ENCODE measurements at regions not wholly inside any gene's neighbourhood (a gene's known extent, or its start where the extent isn't known, plus 50 kb on each side); places are given as distances from the start of the nearest gene placed in this dataset.
"Not testable (repeated sequence)": the region's sequence is repeated elsewhere in the genome, so short reads cannot be mapped to it uniquely, and the experiment has no call there.

DNA sequence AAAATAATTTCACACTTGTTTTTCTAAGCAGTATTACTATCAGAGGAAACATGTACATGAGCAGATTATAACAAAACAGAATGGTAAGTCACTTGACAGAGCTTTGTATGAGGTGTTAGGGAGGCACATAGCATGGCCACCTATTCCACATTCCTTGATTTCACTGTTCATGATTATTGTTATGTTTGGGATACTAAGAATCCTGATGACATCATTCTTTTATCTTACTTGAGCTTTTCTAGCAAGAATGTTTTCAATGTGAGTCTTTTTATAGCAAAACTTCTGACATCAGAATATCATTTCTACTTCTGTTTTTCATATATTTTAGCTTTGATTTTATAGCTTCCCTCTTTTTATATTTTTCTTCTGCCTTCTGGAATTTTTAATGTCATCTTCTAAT is 208.2 kb downstream of the DMRTA1 start:
- FAIRE-seq, result no peak

DNA sequence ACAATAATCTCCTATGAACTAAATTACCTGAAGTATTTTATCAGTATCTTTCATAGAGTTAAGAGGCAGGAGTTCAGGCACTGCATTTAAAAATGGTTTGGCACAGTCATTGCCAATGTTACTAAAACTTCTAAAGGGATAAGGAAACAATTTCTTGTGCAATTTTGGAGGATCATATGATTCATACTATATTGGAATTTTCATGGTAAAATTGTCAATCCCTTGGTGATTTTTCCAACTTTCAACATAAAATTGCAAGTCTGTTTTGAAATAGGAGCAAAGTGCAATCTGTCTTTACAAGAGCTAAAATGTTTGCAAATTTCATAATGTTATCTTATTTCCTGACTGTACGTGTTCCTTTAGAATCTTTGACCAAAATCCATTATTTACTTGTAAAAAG is 211.1 kb downstream of the DMRTA1 start:
- FAIRE-seq, result no peak

DNA sequence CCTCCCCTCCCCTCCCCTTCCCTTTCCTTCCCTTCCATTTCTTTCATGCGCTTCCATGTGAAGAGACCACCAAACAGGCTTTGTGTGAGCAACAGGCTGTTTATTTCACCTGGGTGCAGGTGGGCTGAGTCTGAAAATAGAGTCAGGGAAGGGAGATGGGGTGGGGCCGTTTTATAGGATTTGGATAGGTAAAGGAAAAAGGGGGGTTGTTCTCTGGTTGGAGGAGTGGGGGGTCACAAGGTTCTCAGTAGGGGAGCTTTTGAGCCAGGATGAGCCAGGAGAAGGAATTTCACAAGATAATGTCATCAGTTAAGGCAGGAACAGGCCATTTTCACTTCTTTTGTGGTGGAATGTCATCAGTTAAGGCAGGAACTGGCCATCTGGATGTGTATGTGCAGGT is 211.9 kb downstream of the DMRTA1 start:
- FAIRE-seq, result not testable (repeated sequence)

DNA sequence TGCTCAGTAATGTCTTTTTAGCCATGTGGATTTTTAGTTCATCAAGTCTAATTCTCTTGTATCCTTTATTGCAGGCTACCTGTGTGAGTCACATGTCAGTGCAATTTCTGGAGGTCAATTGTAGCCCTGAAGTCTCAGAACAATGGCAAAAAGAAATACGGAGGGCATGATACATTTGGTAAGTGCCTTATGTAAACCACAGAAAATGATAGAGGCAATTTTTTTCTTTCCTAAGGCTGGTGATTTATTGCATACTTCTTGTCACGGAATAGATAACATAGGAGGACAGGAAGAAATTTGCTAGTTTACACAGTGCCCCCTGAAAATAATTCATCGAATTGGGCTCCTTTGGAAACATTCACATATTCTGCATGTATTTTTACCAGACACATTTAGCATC is 235.9 kb downstream of the DMRTA1 start:
- no peak for FAIRE-seq

DNA sequence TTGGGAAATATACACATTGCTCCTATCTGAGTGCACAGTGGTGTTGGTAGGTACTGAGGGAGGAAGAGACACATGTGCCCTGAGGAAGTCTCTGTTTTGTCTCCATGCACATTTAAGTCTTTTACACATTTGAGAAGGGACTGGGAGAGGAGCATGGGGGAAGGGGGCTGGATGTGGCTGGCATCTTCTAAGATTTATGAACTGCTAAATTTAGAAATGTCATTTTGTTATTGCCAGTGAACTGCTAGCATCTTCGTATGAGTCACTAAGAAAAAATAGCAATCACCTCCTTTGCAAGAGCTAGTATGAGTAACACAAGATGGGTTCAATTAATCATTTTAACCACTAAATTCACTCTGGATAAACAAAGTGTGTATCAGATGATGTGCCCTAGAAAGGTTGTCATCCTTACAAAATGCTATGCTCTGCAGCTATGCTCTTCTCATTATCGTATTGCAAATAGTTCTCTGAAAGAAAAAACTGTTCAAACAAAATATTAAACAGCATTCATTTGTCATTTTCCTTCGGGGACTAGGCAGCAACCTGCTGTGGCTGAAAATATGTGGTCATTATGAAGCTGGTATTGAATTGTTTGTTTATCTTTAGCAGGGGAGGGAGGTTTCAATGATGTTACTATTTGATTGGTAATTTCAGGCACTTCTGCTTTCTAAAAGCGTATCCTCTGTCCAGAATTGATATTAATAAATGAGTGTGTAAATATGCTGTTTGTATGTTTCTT is 236.5 kb downstream of the DMRTA1 start:
- no peak for FAIRE-seq

DNA sequence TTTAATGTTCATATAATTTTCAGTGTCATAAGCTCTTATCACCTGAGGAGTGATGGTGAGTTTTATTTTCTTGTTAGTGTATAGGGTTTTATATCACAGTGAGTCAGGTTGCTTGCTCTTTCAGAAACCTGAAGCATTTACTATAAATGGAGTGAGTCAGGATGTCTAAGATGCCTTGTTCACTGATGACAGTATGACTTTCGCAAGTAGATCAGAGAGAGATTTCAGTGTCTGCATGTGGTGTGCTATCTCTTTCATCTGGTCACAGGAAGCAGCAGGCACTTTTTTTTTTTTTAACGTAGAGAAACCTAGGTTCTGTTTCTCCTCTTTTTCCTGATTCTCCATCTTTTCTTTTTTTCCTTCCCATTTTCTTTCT is 237.1 kb downstream of the DMRTA1 start:
- no peak for FAIRE-seq

DNA sequence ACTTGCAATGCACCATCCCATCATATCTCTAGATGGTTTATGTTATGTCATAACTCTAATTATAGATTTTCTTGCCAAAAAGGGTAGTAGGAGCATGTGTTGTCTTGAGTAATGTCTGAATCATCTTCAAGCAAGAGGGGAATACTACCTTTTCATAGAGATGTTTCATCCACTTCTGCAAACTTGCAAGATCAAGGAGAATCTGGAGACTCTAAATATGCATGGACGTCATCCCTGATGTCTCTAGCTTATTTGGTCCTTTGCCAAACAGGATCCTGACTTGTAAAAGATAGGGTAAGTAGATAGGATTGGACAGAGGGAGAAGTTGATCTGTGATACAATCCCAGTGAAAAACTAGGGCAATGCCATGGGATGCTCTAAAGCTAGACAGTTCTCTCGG is 246.5 kb downstream of the DMRTA1 start:
- FAIRE-seq, result no peak

DNA sequence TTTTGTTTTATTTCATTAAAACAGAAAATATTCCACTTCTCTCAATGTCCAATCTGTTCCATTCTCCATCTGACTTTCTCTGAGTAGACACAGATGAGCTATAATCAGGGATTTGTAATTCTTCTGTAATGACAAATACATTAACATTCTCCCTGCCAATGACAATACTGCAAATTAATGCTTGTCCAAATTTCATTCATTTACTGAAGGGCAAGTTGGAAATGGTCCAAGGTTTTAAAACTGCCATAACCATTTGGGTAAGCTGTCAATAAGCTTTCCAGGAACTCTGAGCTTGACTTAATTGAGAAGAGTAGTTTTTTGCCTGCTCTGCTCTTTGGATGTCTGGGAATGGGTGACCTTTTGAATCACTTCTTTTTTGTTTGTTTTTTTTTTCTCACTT is 253.5 kb downstream of the DMRTA1 start:
- no peak for FAIRE-seq

DNA sequence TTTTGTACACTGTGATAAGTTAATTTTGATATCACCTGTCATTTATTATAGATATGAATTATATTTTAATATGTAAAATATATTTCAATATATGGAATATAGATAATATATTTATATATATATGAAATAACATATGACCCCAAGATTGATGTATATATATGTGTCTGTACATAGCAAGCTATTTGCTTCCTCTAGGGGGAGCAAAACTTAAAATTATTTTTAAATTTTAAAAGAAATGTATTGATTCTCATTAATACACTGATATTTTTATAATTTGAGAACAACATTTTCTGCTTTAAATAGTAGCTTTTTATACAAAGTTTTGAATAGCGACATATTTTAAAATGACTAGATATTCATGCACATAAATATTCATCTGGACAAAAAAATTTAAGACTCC is 272.0 kb downstream of the DMRTA1 start:
- FAIRE-seq, result peak; percentile 7

DNA sequence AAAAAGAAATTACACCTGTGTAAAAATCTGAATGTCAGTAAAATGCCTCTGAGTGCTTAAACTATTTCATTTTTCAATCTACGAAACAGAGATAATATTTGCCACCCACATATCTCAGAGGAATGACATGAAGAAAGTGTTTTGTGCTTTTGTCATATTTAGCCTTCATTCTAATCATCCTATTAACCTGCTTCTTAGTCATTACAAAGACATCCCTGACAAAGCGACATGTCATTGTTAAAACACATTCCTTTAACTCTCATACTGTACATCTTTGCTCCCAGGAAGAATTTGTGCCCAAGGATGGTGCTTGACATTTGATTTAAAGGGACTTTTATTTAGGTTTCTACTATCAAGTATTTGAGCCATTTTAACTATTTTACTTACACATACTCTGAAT is 275.9 kb downstream of the DMRTA1 start:
- no peak for FAIRE-seq

DNA sequence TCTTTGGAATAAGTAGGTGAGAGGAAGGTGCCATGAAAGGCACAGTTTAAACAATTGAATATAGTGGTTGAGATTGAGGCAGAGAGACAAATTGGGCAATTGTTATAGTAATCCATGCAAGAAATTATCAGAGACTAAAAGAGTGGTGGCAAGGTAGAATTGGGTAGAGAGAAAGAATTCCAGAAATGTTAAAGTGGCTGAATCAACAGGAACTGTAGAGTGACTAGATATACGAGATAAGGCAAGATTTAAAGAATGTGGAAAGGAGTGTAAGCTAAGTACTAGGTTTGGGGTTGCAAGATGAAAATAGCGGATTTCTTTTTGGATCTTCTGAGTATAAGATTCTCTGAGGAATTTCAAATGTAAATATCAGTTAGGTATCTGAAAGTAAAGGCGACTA is 285.2 kb downstream of the DMRTA1 start:
- FAIRE-seq, result no peak

DNA sequence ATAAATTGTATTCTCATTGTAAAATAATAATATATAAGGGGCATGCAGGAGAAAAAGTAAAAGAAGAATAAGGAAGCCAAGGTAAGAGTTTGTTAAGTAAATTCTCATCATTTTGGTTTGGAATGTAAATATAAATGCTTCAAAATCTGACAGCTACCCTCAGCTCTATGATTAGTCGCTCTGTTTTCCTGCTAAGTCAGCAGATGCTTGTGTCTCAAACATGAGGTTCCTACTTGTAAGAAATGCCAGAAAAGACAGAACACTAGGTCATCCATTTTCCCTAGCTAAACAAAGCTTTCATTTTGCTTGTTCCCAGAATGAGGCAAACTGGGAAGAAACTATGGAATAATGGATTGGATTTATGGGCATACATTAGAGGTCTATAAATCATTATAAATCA is 293.1 kb downstream of the DMRTA1 start:
- FAIRE-seq, result no peak

DNA sequence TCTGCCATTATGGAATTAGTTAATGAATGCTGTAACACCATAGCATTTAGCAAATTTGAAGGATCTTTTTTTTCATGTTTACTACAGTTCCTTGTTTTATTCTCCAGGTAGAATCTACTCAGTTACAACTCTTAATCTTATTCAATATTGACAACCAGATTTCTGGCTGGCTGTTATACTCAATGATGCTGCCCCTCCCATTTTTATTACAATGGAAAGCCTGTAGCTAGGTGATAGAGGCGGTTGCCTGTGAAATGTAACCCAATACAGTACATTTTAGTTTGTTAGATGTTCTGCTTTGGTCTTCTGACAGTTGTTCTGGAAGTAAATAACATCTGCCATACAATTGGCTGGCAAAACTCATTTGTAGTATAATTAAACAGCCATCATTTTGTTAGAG is 294.2 kb downstream of the DMRTA1 start:
- no peak for FAIRE-seq

DNA sequence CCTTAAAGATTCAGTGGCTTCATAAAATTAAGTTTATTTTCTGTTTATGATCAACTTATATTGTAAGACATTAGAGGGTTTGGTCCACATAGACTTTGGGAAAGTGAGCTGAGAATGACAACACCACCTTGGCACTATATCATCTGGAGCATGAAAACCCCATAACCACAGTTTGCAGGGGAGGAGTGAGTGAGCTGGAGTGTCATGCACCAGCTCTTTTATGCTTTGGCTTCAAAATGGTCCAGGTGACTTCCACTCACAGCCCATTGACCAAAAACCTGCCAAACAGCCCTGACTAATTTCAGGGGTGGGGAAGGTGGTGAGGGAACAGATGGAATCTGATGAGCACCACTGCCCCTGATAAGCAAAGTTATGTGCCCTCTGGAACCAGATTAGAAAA is 295.8 kb downstream of the DMRTA1 start:
- no peak for FAIRE-seq

DNA sequence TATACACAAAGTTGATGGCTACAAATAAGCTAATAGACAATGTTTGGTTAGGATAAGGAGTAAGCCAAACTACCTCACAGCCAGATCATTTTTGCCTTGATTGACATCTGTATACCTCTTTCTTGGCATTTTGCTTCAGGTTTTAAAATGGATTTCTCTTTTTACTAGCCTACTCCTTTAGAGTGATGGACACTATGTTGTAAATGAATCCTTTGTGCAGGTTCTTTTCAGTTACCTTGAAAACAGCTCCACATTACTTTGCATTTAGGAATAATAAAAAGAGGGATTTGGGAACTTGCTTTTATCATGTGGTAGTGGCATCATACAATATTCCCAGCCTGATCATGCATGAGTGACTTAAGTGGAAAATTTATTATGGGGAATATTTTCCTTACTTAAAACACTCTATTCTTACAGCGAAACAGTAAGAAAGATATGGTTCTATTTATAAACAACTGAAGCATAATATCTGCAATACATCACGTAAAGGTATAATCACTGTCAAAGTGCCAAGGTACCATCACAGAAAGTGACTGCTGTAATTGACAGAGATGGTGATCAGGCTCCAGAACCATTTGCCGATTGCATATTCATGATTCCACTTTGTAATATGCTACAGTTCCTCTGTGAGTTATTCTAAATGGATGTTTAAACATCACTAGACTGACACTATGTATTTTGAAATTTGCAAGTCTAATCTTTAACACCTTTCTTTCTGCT is 327.0 kb downstream of the DMRTA1 start:
- FAIRE-seq, result no peak

DNA sequence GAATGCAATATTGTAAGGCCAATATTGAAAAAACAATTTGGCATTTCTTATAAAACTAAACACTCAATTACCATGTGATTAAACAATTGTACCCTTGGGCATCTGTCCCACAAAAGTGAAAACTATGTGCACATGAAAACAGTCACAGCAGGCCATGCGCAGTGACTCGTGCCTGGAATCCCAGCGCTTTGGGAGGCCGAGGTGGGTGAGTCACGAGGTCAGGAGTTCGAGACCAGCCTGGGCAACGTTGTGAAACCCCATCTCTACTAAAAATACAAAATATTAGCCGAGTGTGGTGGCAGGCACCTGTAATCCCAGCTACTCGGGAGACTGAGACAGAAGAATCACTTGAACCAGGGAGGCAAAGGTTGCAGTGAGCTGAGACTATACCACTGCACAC is 343.7 kb downstream of the DMRTA1 start:
- FAIRE-seq, result no peak

DNA sequence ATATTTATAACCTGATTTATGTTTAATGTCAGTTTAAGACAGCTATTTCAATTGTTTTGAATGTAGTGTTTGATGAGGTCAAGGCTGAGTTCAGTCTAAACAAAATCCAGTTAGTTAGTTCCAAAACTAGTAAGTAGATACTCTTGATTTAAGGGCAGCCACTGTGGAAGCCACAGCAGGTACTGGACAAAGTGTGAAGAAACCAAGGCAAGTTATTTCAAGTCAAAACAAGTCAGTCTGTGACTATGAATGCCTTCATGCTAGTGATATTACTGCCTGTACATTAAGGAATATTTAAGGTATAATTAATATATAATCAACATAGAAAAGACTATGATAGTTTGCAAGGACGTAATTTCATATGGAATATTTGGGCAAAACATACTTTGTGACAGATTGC is 362.3 kb downstream of the DMRTA1 start:
- FAIRE-seq, result no peak

DNA sequence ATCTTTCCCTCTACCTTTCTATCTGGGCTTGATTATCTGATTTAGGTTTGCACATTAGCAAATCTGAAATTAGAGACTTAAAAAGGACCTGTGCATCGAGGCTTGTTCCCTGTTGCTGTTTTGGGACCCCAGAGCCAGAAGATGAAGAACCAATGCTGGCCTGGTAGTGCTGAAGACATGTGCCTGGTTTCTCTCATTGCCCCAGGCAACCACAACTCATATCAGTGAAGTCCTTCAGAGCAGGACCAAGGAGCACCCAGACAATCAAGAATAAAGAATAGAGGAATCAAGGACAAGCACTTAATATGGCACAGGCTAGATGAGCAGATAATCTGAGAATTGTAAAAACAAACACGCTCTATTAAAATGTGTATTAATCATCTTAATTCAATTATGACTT is 362.7 kb downstream of the DMRTA1 start:
- FAIRE-seq, result no peak

DNA sequence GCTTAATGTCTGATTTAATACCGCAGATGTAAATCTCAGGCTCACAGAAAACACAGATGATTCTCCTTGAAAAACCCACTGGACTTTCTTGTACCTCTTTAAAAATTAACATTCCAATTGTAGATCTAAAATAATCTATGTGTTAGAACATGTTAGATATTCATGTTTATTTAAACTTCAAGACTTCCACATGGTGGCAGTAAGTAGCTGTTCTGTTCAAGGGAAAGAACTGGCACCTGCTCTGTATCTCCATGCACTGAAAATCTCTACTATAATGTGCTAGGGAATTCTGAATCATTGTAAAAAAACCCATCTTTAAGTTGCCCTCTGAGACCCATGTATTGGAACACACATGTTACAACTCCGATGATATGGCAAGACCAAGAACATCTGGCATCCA is 366.9 kb downstream of the DMRTA1 start:
- no peak for FAIRE-seq

DNA sequence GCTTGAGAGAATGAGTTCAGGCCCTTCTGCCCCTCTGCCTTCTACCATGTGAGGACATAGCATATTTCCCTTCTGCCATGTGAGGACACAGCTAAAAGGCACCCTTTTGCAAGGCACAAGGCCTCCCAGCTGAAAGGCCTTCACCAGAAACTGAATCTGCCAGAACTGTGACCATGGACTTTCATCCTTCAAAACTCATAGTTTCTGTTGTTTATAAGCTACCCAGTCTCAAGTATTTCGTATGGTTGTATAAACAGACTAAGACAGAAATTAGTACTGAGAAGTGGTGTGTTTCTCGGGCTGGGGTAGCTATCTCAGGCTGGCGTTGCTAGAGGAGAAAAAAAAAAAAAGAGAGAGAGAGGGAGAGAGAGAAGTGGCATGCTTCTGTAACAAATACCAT is 368.6 kb downstream of the DMRTA1 start:
- FAIRE-seq, result no peak

DNA sequence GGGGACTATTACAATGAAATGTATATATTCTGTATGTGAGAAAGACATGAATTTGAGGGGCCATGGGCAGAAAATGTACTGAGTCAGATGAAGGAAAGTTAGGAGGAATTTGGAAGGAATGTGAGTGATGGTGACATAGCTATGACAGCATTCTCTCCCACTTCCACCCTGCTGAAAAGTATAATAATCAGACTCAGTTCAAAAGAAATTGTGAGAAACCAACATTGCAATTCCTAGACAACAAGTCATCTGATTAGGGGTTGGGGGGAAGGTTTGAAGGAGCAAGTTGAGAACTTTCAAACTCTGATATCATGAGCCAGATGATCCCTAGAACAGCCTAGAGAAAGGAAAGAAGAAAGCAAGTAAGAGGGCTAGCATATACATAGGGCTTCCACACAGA is 370.6 kb downstream of the DMRTA1 start:
- no peak for FAIRE-seq

DNA sequence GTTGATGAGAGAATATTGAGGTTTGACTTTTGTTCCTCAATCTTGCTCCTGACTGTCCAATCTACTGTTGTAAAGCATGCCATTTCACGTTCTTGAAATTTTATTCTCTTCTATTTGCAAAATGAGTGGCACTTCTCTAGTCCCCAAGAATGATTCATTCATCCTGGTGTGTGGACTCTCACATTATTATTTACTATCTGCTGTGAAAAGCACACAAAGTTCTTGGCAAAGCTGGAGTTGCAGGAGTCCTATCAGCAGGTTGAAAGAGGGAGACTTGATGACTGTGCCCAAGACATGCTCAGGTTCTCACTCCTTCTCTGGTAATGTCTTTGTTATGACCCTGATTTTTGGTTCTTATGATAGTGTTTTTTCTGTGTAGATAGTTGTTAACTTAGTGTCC is 382.6 kb downstream of the DMRTA1 start:
- FAIRE-seq, result no peak

DNA sequence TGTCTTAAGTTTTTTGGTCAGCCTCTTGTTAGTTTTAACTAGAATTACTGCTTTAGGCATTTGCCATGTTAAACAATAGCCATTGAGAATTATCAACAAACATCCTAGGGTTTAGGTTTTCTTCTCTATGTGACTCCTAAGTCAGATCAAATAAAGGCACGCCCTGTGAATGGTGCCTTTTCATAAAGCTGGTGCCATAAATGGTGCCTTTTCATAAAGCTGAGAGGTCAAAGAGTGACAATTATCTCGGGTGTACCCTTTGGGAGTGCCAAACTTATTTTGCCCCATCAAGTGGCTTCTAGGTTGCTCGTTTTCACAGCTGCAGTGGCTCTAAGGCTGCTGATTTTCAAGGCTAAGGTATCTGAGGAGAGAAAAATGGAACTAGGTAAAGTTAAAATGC is 391.6 kb downstream of the DMRTA1 start:
- FAIRE-seq, result no peak

DNA sequence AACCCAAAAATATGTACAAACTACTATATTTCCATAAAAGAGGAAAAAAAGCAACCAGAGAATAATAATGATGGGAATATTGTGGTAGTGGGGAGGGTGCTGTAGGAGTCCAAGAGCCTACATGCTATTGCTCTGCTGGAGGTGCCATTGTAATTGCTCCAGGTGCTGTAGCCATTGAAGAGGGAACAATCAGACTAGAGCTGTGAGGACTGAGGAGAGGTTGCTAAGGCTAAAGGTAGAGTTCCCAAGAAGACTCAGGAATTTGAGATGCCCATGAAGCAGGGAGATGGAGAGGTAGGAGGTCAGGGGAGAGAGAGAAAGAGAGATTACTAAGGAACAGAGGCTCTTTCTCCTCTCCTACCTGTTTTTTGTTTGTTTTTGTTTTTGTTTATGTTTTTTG is 394.0 kb downstream of the DMRTA1 start:
- no peak for FAIRE-seq

DNA sequence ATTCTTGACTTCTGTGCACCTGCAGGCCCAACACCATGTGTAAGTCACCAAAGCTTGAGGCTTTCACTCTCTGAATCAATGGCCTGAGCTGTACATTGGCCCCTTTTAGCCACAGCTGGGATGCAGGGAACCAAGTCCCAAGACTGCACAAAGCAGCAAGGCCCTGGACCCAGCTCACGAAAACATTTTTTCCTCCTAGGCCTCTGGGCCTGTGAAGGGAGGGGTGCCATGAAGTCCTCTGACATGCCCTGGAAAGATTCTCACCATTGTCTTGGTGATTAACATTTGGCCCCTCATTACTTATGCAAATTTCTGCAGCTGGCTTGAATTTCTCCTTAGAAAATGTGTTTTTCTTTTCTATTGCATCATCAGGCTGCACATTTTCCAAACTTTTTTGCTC is 398.6 kb downstream of the DMRTA1 start:
- FAIRE-seq, result not testable (repeated sequence)

Data from TTC549 (cell line).